Neutrophil (primary cell): ENCODE measurements at regions not wholly inside any gene's neighbourhood (a gene's known extent, or its start where the extent isn't known, plus 50 kb on each side); places are given as distances from the start of the nearest gene placed in this dataset.
"Not testable (repeated sequence)": the region's sequence is repeated elsewhere in the genome, so short reads cannot be mapped to it uniquely, and the experiment has no call there.

Experiments
- H3K27ac ChIP-seq: fragments of 200-600 bp; sonication (generic); 2 replicates; pipeline ENCODE4 v1.5.1; 2016; ENCODE audit warnings: mild to moderate bottlenecking, moderate library complexity
- H3K27me3 ChIP-seq: fragments of 200-600 bp; sonication (generic); 2 replicates; pipeline ENCODE4 v1.6.0; 2016; ENCODE audit warnings: mild to moderate bottlenecking
- H3K36me3 ChIP-seq: fragments of 200-600 bp; sonication (generic); 2 replicates; pipeline ENCODE4 v1.5.1; 2017
- H3K4me1 ChIP-seq, 2 experiments: fragments of 200-600 bp in 1 of 2; sonication (generic) in 1 of 2; 1 replicate in 1 of 2; 2 replicates in 1 of 2; pipeline versions ENCODE4 v1.5.1 to v1.6.1; 2013 to 2016; ENCODE audit warnings: low read depth in 1 of 2, low read length in 1 of 2, mild to moderate bottlenecking in 1 of 2, moderate library complexity in 1 of 2; ENCODE audit not compliant: control insufficient read depth in 1 of 2, insufficient read depth in 1 of 2
- H3K4me3 ChIP-seq, 2 experiments: fragments of 200-600 bp in 1 of 2; sonication (generic) in 1 of 2; 1 replicate in 1 of 2; 2 replicates in 1 of 2; pipeline ENCODE4 v1.5.1; 2013 to 2016; ENCODE audit warnings: low read depth in 1 of 2, low read length in 1 of 2, mild to moderate bottlenecking in 1 of 2, moderate library complexity in 1 of 2
- H3K9me3 ChIP-seq: fragments of 200-600 bp; sonication (generic); 2 replicates; pipeline ENCODE4 v1.5.1; 2016
- TF ChIP-seq, protein P1 (sequence below): fragments of 200-600 bp; sonication (generic); IDR thresholded peaks from 2 replicates; pipeline ENCODE4 v1.5.1; 2016; ENCODE audit warnings: antibody characterized with exemption

- no peaks in the 10 kb centered on the region for H3K9me3 ChIP-seq
- H3K27me3 ChIP-seq = peaks cover 29% of the 10 kb centered on the region
- TF ChIP-seq, protein P1, sequence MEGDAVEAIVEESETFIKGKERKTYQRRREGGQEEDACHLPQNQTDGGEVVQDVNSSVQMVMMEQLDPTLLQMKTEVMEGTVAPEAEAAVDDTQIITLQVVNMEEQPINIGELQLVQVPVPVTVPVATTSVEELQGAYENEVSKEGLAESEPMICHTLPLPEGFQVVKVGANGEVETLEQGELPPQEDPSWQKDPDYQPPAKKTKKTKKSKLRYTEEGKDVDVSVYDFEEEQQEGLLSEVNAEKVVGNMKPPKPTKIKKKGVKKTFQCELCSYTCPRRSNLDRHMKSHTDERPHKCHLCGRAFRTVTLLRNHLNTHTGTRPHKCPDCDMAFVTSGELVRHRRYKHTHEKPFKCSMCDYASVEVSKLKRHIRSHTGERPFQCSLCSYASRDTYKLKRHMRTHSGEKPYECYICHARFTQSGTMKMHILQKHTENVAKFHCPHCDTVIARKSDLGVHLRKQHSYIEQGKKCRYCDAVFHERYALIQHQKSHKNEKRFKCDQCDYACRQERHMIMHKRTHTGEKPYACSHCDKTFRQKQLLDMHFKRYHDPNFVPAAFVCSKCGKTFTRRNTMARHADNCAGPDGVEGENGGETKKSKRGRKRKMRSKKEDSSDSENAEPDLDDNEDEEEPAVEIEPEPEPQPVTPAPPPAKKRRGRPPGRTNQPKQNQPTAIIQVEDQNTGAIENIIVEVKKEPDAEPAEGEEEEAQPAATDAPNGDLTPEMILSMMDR = no peak
- H3K4me3 ChIP-seq = no peak overlapping the region
- no peaks in the 10 kb centered on the region for H3K36me3 ChIP-seq
- no peak overlapping the region for H3K27ac ChIP-seq
- H3K4me1 ChIP-seq = no peaks in the 10 kb centered on the region
Measured at GRCh38 chr1:38772026-38772425, 87.5 kb downstream of the RRAGC start.

GRCh38 chr1:38770516-38771173 is 88.9 kb downstream of the RRAGC start:
- H3K36me3 ChIP-seq, H3K4me3 ChIP-seq, H3K27ac ChIP-seq, H3K4me1 ChIP-seq, H3K9me3 ChIP-seq: not testable (repeated sequence)
- peaks cover 22% of the 10 kb centered on the region for H3K27me3 ChIP-seq

- Histone ChIP-seq H3K27me3 (peaks cover 22% of the 10 kb centered on the region), H3K27ac (no peak overlapping the region), H3K4me1 (no peaks in the 10 kb centered on the region), H3K36me3 (no peaks in the 10 kb centered on the region), H3K9me3 (no peaks in the 10 kb centered on the region), H3K4me3 (no peak overlapping the region)
- TF ChIP-seq, protein P1 = no peak
Measured at GRCh38 chr1:38766125-38766524, 93.4 kb downstream of the RRAGC start.

DNA sequence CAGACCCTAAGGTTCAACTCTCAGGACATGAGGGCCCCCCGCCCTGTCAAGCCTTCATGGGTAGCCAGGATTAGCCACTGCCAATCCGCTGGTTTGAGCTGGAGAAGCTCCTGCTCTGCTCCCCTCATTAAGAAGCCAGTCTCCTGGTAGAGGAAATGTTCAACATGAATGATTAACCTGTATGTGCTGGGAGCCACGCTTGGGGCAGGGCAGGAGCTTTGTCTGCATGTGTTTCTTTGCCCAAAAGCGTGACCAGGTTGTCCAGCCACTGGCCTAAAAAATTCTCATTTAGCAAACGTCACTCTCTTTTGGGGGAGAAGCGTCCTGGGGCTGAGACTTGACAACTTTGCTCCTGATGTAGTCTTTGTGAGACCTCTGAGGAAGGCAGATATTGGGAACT is 96.5 kb downstream of the RRAGC start:
- Histone ChIP-seq H3K4me3 (no peak overlapping the region), H3K27ac (no peak overlapping the region), H3K36me3 (no peaks in the 10 kb centered on the region), H3K4me1 (no peaks in the 10 kb centered on the region), H3K27me3 (peaks cover 29% of the 10 kb centered on the region), H3K9me3 (no peaks in the 10 kb centered on the region)
- TF ChIP-seq, protein P1 = no peak

GRCh38 chr1:38760562-38760961 is 99.0 kb downstream of the RRAGC start:
- TF ChIP-seq, protein P1 = no peak
- Histone ChIP-seq H3K27me3 (peaks cover 41% of the 10 kb centered on the region), H3K4me1 (no peaks in the 10 kb centered on the region), H3K27ac (no peak overlapping the region), H3K36me3 (no peaks in the 10 kb centered on the region), H3K9me3 (no peaks in the 10 kb centered on the region), H3K4me3 (no peak overlapping the region)

DNA sequence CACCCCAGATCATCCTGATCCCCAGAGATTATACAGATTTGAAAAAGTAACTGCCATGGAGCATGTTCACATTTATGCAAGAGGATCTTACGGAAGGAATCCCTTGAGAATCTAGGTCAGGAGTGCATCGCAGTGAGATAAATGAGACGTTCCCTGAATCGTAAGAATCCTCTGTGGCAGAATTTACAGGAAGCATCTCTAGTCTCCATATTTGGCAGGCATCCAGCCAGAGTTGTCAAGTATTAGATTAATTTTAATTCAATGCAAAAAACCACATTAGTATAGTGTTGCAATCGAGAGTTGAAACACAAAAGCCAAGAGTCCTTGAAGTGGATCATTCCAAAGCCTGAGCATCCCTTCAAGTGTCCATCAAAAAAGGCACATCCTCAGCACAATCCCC is 100.8 kb downstream of the RRAGC start:
- TF ChIP-seq, protein P1 = no peak
- Histone ChIP-seq H3K27me3 (peaks cover 40% of the 10 kb centered on the region), H3K36me3 (no peaks in the 10 kb centered on the region), H3K4me3 (no peak overlapping the region), H3K4me1 (no peaks in the 10 kb centered on the region), H3K27ac (no peak overlapping the region), H3K9me3 (no peaks in the 10 kb centered on the region)
